ENCODE measurements at regions not wholly inside any gene's neighbourhood (a gene's known extent, or its start where the extent isn't known, plus 50 kb on each side); places are given as distances from the start of the nearest gene placed in this dataset.

- H3K27me3 ChIP-seq = no peaks in the 10 kb centered on the region
- TF ChIP-seq POLR2A (IDR thresholded peaks at IDR 0.05) (no peak), CTCF (IDR thresholded peaks at IDR 0.05) (no peak)
- H3K4me1 ChIP-seq = no peaks in the 10 kb centered on the region
- H3K36me3 ChIP-seq = no peaks in the 10 kb centered on the region
- H3K9me3 ChIP-seq = no peaks in the 10 kb centered on the region
- no peak overlapping the region for H3K4me3 ChIP-seq
- H3K27ac ChIP-seq = no peak overlapping the region
- no peak for DNase-seq
- intact Hi-C loops (cut with DNase I; ENCODE audit: low total_unique reads) = no loop called here
Measured at GRCh38 chr16:85370543-85370880, 242.6 kb upstream of the GSE1 start.

DNA sequence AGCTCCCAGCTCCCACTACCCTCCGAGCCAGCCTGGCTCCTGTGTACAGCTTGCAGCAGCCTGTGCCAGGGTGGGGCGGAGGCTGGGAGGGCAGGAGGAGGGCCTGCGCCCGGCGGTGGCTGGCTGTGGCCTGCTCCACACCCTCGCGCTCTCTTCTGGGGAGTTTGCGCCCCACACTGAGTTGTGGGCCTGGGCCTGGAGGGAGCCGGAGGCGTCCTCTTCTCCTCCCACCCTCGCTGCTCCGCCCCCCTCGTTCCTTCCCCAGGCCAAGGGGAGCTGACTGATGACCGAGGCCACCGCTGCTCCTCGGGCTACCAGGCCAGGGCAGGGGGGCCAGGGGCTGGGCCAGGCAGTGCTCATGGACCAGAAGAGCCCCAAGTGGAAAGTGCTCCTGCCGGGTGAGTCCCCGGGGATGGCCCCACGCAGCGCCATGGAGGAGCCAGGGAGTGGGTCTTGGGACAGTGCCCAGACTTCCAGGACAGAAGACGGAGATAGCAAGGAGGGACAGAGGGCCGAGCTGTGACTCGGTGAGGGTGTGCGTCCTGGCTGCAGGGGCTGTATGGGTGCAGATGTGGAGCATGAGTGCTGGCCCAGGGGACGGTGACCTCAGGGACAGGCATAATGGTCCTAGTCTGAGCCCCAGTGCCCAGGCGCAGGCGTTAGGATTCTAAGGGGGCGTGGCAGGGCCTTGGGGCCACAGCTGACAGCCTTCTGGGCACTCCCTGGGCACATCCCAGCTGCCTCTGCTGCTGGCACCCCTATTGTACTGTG, 242.1 kb upstream of the GSE1 start:
- Histone ChIP-seq H3K27ac (no peak overlapping the region), H3K9me3 (no peaks in the 10 kb centered on the region), H3K4me3 (no peak overlapping the region), H3K27me3 (no peaks in the 10 kb centered on the region), H3K4me1 (no peaks in the 10 kb centered on the region), H3K36me3 (no peaks in the 10 kb centered on the region)
- TF ChIP-seq POLR2A (IDR thresholded peaks at IDR 0.05) = no peak
- TF ChIP-seq CTCF (IDR thresholded peaks at IDR 0.05) = no peak
- DNase-seq = no peak
- intact Hi-C loops (cut with DNase I; ENCODE audit: low total_unique reads) = no loop called here

- no peak for DNase-seq
- no peak overlapping the region for H3K27ac ChIP-seq
- H3K36me3 ChIP-seq = no peaks in the 10 kb centered on the region
- intact Hi-C loops (cut with DNase I; ENCODE audit: low total_unique reads) = no loop called here
- no peaks in the 10 kb centered on the region for H3K27me3 ChIP-seq
- H3K9me3 ChIP-seq = no peaks in the 10 kb centered on the region
- TF ChIP-seq CTCF (IDR thresholded peaks at IDR 0.05) (no peak), POLR2A (IDR thresholded peaks at IDR 0.05) (no peak)
- H3K4me3 ChIP-seq = no peak overlapping the region
- H3K4me1 ChIP-seq = no peaks in the 10 kb centered on the region
Measured at GRCh38 chr16:85371948-85372347, 241.2 kb upstream of the GSE1 start.

- DNase-seq = no peak
- Histone ChIP-seq H3K27ac (no peak overlapping the region), H3K36me3 (no peaks in the 10 kb centered on the region), H3K9me3 (no peaks in the 10 kb centered on the region), H3K4me3 (no peak overlapping the region), H3K27me3 (no peaks in the 10 kb centered on the region), H3K4me1 (no peaks in the 10 kb centered on the region)
- TF ChIP-seq POLR2A (IDR thresholded peaks at IDR 0.05) = no peak
- TF ChIP-seq CTCF (IDR thresholded peaks at IDR 0.05) = no peak
- intact Hi-C loops (cut with DNase I; ENCODE audit: low total_unique reads) = no loop called here
Measured at GRCh38 chr16:85372627-85373372, 240.3 kb upstream of the GSE1 start.

All from uterus (tissue), 3 donors.